ENCODE measurements at regions not wholly inside any gene's neighbourhood (a gene's known extent, or its start where the extent isn't known, plus 50 kb on each side); places are given as distances from the start of the nearest gene placed in this dataset.

GRCh38 chr12:75917715-75918114, 113.9 kb downstream of the PHLDA1 start:
- TF ChIP-seq GATA2 (IDR thresholded peaks at IDR 0.05; ENCODE audit: low read depth, low read length) (no peak), GATA3 (IDR thresholded peaks at IDR 0.05; ENCODE audit: low read depth, low read length) (no peak)

Data from SH-SY5Y (cell line).